Pulmonary artery endothelial cell (primary cell): ENCODE measurements at regions not wholly inside any gene's neighbourhood (a gene's known extent, or its start where the extent isn't known, plus 50 kb on each side); places are given as distances from the start of the nearest gene placed in this dataset.

ENCODE experiments used
- DNase-seq: peaks from one replicate; pipeline ENCODE4 v3.0.0-alpha.2; 2011; ENCODE audit warnings: low read depth, low spot score

DNA sequence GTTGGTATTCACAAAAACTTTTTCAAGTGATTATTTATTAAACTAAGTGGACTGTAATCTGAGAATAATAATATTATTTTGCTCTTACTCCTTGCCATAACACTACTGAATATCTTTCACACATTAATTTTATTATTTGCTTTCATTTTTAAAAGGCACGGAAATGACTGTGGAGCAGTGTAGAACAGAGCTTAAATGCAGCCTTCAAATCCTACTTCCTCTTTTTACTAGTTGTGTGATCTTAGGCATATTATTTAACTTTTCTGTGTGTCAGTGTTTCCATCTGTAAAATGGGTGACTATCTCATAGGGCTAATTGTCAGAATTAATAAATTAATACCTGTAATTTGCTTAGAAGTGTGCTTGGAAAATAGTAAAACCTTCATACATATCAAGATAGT, 55.5 kb upstream of the SLC8A1 start:
- DNase-seq = no peak

DNA sequence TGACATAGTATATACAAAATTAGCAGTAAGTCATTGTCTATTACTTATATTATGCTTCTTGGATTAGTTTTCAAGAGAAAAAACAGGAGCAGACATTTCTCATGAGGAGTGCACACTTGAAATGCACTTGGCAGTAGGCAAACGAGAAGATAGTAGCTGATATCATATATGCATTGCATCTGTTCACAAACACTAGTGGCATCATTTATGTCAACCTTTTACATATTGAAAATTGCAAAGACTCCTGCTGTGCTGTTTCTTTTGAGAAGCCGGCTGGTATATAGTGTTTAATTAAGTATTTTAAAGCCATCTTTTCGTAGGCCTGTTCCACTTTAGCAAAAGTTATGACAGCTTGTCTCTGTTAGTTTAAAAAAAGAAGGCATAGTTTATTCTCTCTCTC, 58.4 kb upstream of the SLC8A1 start:
- DNase-seq = no peak

DNA sequence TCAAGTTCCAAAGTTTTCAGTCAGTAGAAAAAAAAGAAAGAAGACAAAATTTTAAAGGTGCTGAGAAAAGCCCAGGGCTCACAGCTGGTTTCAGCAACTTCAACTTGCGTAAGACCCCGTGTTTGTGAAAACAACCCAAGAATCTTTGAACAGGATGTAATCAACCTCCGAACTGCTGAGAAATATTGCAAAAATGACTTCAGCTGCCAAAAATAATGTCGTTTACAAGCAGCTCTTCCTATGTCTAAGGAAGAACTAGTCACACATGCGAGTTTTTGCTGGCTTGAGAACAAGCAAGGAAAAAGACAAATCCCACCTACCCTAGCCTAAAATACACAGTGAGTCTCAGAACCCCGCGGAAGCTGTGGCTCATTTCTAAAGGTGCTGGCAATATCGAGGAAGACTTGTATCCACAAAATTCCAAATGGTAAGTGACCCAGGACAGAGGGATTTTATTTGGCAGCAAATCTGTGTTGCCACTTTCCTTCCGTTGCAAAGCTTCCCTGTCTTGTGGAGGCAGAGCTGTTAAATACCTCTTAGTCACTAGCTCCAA, 59.8 kb upstream of the SLC8A1 start:
- peak; percentile 37 for DNase-seq

DNA sequence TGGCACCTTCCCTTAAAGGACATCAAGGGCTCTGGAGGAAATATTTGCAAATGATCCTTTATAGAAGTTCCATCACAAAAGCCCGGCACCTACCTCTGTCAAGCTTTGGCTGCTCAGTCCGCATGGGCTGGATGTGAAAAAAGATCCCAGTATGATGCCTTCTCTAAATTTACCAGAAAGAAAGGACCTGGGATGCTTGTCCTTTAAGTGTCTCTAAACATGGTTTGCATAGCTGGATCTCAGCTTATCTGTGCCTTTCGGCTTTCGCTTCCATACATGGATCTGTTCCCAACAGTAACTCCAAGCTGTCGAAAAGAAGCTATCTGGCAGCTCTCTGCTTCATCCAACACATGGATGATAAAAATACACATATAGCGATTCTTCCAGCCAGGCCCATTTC, 60.4 kb upstream of the SLC8A1 start:
- no peak for DNase-seq

DNA sequence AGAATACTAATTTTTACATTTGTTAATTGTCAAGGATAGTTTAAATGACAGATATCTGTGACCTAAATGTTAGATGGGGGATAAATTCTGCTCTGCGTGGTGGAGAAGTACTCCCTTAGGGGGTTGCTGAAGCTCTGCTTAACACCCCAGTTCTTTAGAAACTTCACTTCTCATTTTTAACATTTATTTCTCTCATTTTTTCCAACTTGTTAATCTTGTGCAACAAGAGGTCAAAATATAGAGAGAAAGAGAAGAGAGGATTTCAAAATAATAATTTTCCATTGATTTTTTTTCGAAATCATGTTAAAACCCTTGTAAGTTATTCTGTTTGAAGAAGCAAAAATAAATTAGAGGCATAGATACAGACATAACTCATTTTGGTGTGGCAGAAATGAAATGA, 61.3 kb upstream of the SLC8A1 start:
- DNase-seq = no peak

DNA sequence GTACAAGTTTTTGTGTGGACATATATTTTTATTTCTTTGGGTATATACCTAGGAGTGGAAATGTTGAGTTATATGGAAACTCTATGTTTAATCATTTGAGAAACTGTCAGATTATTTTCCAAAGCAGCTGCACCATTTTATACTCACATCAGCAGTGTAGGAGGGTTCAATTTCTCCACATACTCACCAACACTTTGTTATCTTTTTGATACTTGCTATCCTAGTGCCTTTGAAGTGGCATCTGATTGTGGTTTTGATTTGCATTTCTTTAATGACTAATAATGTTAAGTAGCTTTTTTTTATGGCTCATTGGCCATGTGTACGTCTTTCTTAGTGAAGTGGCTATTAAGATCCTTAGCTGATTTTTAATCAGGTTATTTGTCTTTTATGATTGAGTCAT, 64.7 kb upstream of the SLC8A1 start:
- no peak for DNase-seq

DNA sequence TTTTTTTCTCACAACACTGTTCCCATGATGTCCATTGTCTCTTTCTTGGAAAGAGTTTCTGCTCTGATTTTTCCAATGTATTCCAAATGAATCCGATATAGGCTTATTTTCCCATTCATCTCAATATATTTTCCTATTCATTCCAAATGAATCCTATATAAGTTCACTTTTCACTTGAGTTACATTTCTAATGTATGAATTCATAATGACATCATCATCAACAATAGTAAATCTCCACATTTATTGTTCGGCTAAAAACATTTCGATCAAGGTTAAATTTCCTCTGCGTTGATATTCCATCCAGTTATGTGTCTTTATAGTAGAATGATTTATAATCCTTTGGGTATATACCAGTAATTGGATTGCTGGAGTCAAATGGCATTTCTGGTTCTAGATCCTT, 76.7 kb upstream of the SLC8A1 start:
- DNase-seq = no peak

DNA sequence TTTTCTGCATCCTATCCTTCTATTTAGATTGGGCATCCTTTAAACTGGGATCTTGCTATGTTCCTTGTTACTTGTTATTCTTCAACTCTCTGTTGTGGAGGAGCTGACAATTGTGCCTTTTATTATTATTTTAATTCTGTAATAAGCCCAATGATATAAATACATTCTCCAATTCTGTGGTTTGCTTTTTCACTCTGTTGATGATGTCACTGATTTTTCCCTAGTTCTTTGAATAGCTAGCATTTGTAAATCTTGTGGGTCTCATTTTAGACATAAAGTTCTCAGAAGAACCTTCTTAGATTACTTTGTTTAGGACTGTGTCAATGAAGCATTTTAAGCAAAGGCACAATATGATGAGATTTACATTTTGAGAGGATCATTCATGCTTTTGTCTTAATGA, 79.5 kb upstream of the SLC8A1 start:
- DNase-seq = no peak

DNA sequence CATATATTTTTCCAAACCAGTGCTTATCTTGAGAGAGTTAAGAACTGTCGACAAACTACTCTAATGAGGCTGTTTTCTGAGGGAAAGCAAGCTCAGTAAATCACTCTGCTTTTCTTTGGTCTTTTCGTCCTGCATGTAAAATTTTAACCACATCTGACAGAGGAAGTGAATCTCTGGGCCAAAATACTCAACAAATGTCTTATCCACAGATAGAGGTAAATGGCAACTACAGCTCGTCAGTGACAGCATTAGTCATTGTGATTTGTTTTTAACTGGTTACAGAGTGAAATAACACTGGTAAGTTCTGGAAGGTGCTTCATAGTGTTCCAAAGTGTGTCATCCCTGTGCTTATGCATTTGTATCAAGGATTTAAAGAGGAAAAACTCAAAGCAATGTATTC, 82.6 kb upstream of the SLC8A1 start:
- no peak for DNase-seq

DNA sequence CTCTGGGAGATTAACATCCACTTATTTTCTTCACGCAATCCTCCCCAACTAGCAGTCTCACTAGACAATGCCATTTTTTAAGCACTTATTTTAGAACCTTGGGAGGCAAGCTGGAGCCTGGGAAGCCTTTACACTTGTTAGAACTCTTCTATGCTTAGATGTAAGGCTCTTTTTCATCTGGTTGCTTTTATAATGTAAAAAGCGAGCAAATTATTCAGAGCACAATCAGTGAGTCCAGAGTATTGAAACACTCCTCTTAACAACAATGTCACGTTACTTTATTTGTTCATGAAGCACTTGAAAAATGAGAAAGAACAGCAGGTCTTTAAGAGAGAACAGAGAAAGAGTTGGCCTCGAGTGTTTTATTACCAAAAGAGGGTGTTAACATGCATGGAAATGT, 84.1 kb upstream of the SLC8A1 start:
- DNase-seq = no peak

DNA sequence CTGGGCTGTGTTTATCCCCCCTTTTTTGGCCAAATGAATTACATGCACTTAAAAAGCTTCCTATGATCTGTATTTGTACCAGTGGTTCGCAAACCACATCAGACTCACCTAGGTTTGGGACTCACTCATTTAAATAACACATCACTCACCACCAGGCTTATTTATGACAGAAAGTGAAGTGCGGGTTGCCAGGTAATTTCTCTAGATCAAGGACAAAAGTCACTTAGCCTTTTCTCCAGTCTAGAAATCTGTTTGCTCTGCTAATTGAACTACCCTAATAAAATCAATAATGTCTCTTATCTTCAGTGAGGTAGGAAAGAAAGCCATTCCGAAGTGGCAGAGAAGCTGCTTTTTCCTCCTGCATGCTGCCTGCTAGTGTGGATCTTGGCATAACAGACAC, 88.1 kb upstream of the SLC8A1 start:
- DNase-seq = no peak

DNA sequence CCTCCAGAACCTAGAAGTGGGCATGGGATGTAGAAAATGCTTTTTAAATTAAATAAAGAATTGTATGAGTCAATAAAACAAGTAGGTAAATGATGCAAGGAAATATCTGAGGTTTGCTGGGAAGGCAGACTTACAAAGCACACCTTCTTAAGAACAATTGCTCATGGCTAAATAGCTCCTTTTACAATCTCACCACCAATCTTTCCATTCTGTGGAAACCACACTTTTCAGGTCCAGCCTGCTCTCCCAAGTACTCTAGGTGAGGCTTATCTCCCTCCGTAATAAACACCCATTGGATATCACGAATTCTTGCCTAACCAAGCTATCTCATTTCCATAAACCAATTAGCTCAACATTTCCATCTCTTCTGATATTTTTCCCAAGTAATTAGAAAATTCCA, 91.5 kb upstream of the SLC8A1 start:
- DNase-seq = no peak

DNA sequence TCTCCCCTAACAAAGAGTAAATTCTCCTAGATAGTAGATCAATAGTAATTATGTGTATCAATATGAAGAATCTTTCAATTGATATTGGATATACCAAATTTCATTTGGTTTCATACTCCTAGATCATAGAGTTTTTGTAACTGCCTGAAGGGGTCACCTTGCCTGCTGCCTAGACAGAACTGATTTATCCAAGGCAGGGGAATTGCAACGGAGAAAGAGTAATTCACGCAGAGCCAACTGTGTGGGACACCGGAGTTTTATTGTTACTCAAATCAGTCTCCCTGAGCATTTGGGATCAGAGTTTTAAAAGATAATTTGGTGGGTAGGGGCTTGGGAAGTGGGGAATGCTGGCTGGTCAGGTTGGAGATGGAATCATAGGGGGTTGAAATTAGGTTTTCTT, 92.2 kb upstream of the SLC8A1 start:
- no peak for DNase-seq

DNA sequence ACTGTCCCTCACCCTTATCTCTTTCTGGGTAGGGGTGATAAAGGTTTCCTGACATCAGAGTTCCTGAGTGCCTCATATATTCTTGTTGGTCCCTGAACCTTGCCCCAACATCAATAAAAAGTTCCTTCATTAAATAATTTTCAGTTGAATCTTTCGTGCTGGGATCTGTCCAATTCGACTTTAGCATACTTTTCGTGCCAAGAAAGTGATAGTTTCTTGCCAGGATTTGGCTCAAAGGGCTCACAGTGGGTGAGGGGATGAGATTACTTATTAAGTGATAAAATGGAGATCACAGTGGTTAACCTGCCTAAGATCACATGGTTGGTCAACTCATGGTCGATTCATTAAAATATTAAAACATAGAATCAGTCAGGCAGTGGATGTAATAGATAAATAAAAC, 93.8 kb upstream of the SLC8A1 start:
- DNase-seq = no peak

DNA sequence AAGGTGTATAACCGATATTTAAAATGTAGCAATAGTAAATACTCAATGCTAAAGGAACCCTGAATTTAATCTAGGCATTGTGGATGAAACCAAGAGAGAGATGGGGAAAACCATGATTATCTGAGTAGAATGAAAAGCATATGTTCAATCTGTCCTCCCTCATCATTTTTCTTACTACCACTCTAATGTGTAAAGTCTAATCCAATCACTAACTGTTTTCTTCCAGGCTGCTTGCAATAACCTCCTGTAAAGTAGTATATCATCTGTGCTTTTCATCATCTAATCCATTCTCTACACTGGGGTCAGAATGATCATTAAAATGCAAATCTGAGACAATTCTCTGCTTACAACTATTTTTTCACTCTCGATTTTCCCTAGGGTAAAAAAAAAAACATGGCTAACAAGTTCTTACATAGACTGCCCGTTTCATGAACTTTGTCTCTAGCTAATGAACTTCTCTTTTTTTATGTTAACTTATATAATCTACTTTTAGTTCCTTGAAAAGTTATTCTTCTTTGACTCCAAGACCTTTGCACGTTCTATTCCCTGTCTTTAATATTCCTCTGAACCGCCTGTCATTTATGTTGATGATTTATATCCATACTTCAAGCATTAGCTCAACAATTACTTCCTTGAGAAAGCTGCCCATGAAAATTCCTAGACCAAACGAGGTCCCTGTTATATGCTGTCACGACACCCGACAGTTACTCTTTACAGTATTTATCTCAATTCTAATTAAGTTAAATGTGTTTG, 94.7 kb upstream of the SLC8A1 start:
- DNase-seq = no peak

DNA sequence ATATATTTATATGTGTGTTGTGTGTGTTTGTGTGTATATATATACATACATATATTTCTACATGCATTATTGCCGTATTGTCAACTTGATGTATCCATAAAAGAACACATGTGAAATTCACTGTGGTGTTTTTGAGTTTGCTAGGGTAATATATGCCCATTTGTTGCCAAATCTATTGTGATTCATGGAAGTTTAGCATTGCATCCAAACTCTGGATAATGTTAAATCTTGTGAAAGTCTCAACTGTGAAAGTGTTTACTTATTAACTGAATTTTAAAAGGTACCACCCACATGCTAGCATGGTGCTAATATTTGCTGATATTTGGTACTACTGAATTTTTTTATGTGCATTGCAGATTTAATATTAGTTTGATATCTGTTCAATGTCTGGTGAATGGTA, 96.6 kb upstream of the SLC8A1 start:
- no peak for DNase-seq

DNA sequence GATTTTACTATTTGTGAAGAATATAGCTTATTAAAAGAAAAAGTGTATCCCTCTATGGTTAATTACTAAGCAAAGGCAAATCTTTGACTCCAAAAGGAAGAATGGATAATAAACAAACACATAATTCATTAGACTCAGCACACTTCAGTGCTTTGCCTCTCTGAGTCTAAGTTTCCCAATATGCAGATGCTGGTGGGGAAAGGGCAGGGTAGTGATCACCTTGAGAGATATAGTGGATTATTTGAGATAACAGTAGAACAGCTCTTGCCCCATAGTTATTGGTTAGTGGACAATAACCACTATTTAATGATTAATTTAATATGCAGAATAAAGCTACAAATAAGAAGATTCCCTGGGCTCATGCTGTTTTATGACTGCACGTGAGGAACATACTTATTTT, 98.2 kb upstream of the SLC8A1 start:
- DNase-seq = no peak

DNA sequence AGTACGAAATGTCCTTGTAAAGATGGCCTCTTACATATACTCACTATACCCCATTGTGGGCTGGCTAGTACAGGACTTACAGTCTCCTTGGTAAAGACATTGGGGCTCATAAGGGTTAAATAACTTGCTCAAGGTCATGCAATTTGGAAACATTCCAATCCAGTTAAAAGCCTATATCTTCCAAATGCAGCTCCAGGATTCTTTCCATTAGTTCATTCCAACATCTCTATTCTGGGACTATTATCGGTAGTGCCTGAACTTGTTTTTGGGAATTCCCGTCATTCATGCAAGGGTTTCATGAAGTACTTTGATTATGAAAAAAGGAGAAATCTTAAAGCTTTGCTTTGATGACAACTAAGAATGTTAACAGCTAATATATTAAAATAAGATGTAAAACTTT, 99.2 kb upstream of the SLC8A1 start:
- no peak for DNase-seq

DNA sequence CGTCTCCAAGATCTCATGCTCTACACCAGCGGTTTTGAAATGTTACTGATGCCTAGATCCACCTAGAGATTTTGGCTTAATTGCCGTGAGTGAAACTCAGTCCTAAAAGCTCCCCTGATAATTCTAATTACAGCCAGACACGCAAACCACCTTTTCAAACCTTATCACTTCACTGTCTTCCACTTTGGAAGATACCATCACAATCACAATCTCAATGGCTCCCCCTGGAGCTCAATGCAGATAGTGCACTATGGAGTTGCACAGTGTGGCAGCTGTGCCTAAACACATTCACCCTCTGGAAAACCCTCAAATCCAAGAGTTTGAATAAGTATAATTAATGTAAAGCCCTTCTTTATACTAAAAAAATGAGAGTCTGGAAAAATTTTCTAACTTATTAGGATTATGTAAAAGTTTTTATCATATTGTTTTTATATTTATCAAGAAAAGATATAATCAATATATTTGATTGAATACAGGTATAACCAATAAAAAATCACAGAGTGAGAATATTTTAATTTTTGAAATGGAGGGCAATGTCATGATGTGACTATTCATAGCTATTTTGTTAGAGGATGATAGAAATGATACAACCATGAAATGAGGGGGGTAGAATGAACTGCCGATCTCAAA, 102.9 kb upstream of the SLC8A1 start:
- no peak for DNase-seq

DNA sequence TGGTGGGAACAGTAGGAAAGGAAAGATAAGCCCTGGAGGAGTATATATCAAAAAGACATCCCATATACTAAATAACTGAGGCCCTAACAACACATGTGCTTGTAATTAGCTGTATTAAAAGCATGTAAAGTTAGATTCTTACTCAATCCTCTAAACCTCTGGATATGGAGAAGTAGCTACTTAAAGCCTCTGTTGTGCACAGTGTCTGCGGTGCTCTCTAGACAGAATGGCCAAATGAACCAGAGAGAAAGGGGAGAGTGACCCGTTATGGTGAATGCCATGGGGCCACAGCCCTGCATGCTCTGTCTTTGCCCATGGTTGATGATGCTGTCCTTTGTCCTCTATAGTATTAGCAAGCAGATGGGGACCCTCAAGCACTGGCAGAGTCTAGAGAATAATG, 104.4 kb upstream of the SLC8A1 start:
- no peak for DNase-seq

DNA sequence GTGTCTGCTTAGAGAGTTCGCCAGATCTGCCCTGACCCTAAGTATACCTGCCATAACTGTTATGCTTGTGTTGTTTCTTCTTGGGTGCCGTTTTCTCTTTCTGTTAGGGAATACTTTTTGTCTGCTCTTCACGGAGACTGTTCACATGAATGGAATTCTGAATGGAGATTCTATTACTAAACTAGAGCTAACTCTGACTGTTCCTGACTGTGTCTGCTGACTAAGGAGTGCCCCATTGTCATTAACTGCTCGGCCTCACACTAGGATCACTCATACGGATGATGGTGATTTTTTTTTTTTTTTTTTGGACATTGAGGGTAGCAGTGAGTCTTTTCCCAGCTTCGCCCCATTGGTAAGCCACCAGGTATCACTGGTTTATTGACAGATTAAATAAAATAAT, 104.8 kb upstream of the SLC8A1 start:
- DNase-seq = no peak

DNA sequence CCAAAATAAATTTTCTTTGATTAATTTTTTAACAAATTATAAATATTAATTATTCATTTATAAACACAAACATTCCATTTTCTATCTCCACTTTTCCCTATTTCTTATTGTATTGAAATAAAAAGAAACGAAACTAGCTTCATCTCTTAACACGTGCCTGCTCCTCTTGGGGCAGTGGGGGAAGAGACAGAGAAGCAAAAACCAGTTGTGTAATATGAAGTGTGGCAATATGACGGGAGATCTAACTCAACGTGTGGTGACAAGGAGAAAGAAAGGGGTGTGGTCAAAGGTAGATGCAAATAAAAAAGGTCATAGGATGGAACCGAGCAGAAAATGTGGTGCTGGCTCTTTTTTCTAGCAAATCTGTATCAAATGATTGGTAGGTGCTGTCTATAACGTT, 106.9 kb upstream of the SLC8A1 start:
- no peak for DNase-seq

DNA sequence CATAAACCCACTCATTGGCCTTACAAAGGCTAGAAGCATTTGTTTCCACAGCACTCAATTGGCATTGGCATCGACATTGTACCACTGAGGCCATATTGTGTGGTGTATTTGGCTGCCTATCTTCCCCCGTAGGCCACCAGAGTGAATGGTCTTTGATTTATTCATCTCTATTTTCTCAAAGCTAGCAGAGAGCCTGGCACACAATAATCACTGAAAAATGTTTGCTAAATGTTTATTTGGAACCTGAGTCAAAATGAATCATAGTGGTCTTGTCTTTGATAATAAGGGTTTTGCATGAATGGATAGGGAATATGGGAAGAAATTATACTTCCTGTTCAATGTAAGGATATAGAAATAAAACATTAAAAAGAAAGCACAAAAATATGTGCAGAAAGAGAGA, 107.3 kb upstream of the SLC8A1 start:
- no peak for DNase-seq
